Endothelial cell (in vitro differentiated cells): ENCODE measurements at regions not wholly inside any gene's neighbourhood (a gene's known extent, or its start where the extent isn't known, plus 50 kb on each side); places are given as distances from the start of the nearest gene placed in this dataset.

ENCODE experiments used
- DNase-seq: peaks from one replicate; pipeline ENCODE4 v3.0.0; 2021; ENCODE audit warnings: low spot score
- H3K27ac Mint-ChIP-seq: one replicate; pipeline ENCODE4 v1.8.0; 2021; ENCODE audit warnings: mixed read lengths, inconsistent platforms; ENCODE audit not compliant: unreplicated experiment
- H3K27me3 Mint-ChIP-seq: one replicate; pipeline ENCODE4 v1.8.0; 2021; ENCODE audit warnings: mild to moderate bottlenecking, moderate library complexity, mixed read lengths, inconsistent platforms; ENCODE audit not compliant: unreplicated experiment
- H3K36me3 Mint-ChIP-seq: one replicate; pipeline ENCODE4 v1.8.0; 2021; ENCODE audit warnings: mild to moderate bottlenecking, low read depth, mixed read lengths, inconsistent platforms; ENCODE audit not compliant: unreplicated experiment
- H3K4me1 Mint-ChIP-seq: one replicate; pipeline ENCODE4 v1.8.0; 2021; ENCODE audit warnings: mild to moderate bottlenecking, mixed read lengths, inconsistent platforms; ENCODE audit not compliant: unreplicated experiment
- H3K4me3 Mint-ChIP-seq: one replicate; pipeline ENCODE4 v1.8.0; 2021; ENCODE audit warnings: mild to moderate bottlenecking, mixed read lengths, inconsistent platforms; ENCODE audit not compliant: unreplicated experiment
- H3K9me3 Mint-ChIP-seq: one replicate; pipeline ENCODE4 v1.8.0; 2021; ENCODE audit warnings: mixed read lengths, inconsistent platforms; ENCODE audit not compliant: unreplicated experiment
- CTCF ChIP-seq: fragments of 200-600 bp; sonication (generic); IDR thresholded peaks from one replicate; pipeline ENCODE4 v1.5.0; 2021; ENCODE audit warnings: antibody characterized with exemption; ENCODE audit not compliant: unreplicated experiment

GRCh38 chr19:57058871-57059270 lies 60.9 kb upstream of the USP29 start:
- Mint-ChIP-seq H3K4me1 (no peaks in the 10 kb centered on the region), H3K27ac (no peak overlapping the region), H3K4me3 (no peak overlapping the region), H3K9me3 (peaks cover 45% of the 10 kb centered on the region), H3K36me3 (peaks cover 25% of the 10 kb centered on the region), H3K27me3 (peaks cover 3% of the 10 kb centered on the region)
- no peak for TF ChIP-seq CTCF
- DNase-seq: no peak

GRCh38 chr19:57063070-57063469 lies 56.7 kb upstream of the USP29 start:
- H3K36me3 Mint-ChIP-seq: peaks cover 21% of the 10 kb centered on the region
- H3K4me3 Mint-ChIP-seq: no peak overlapping the region
- H3K27me3 Mint-ChIP-seq: peaks cover 5% of the 10 kb centered on the region
- H3K27ac Mint-ChIP-seq: no peak overlapping the region
- DNase-seq: no peak
- TF ChIP-seq CTCF: no peak
- no peaks in the 10 kb centered on the region for H3K4me1 Mint-ChIP-seq
- H3K9me3 Mint-ChIP-seq: peaks cover 44% of the 10 kb centered on the region

GRCh38 chr19:57067440-57067839 lies 52.3 kb upstream of the USP29 start:
- Mint-ChIP-seq H3K4me1 (no peaks in the 10 kb centered on the region), H3K4me3 (no peak overlapping the region), H3K27ac (no peak overlapping the region), H3K27me3 (peaks cover 5% of the 10 kb centered on the region), H3K36me3 (peaks cover 15% of the 10 kb centered on the region), H3K9me3 (peaks cover 44% of the 10 kb centered on the region)
- no peak for DNase-seq
- no peak for TF ChIP-seq CTCF

- Mint-ChIP-seq H3K9me3 (peaks cover 43% of the 10 kb centered on the region), H3K27ac (no peak overlapping the region), H3K27me3 (peaks cover 5% of the 10 kb centered on the region), H3K4me3 (peak overlapping the region; percentile 51), H3K4me1 (no peaks in the 10 kb centered on the region), H3K36me3 (peaks cover 13% of the 10 kb centered on the region)
- TF ChIP-seq CTCF: no peak
- no peak for DNase-seq
Measured at GRCh38 chr19:57068311-57068710, 51.5 kb upstream of the USP29 start.

GRCh38 chr19:57068921-57069697 lies 50.7 kb upstream of the USP29 start:
- peaks cover 6% of the 10 kb centered on the region for H3K36me3 Mint-ChIP-seq
- no peaks in the 10 kb centered on the region for H3K4me1 Mint-ChIP-seq
- no peak for DNase-seq
- no peak for TF ChIP-seq CTCF
- H3K27me3 Mint-ChIP-seq: peaks cover 5% of the 10 kb centered on the region
- no peak overlapping the region for H3K27ac Mint-ChIP-seq
- H3K4me3 Mint-ChIP-seq: no peak overlapping the region
- peaks cover 37% of the 10 kb centered on the region for H3K9me3 Mint-ChIP-seq
